GM19023 (cell line): ENCODE measurements at regions not wholly inside any gene's neighbourhood (a gene's known extent, or its start where the extent isn't known, plus 50 kb on each side); places are given as distances from the start of the nearest gene placed in this dataset.

Experiments used
- ATAC-seq: cut with Tn5 transposase; IDR thresholded peaks from one replicate; pipeline ENCODE4 v1.9.1; 2021; ENCODE audit warnings: mild to moderate bottlenecking, moderate library complexity; ENCODE audit not compliant: unreplicated experiment

GRCh38 chr14:85978582-85979250, 448.8 kb downstream of the FLRT2 start:
- no peak for ATAC-seq

GRCh38 chr14:85974602-85975001, 444.7 kb downstream of the FLRT2 start:
- no peak for ATAC-seq

- ATAC-seq, result no peak
These were observed 433.5 kb downstream of the FLRT2 start for GRCh38 chr14:85963486-85963885.

GRCh38 chr14:85960756-85961155, 430.8 kb downstream of the FLRT2 start:
- no peak for ATAC-seq

GRCh38 chr14:85959063-85959462, 429.1 kb downstream of the FLRT2 start:
- ATAC-seq, result no peak

GRCh38 chr14:85958069-85958468, 428.1 kb downstream of the FLRT2 start:
- no peak for ATAC-seq

GRCh38 chr14:85953265-85953664, 423.3 kb downstream of the FLRT2 start:
- no peak for ATAC-seq

- ATAC-seq, result no peak
These were observed 418.2 kb downstream of the FLRT2 start for GRCh38 chr14:85948153-85948552.

- ATAC-seq, result no peak
These were observed 417.7 kb downstream of the FLRT2 start for GRCh38 chr14:85947461-85948139.

GRCh38 chr14:85943192-85943591, 413.2 kb downstream of the FLRT2 start:
- no peak for ATAC-seq

GRCh38 chr14:85934886-85935254, 404.9 kb downstream of the FLRT2 start:
- ATAC-seq, result peak; percentile 49

- ATAC-seq, result peak; percentile 92
These were observed 404.4 kb downstream of the FLRT2 start for GRCh38 chr14:85934123-85934885.

- no peak for ATAC-seq
These were observed 391.3 kb downstream of the FLRT2 start for GRCh38 chr14:85921241-85921640.

- no peak for ATAC-seq
These were observed 387.8 kb downstream of the FLRT2 start for GRCh38 chr14:85917716-85918115.

- ATAC-seq, result no peak
These were observed 385.8 kb downstream of the FLRT2 start for GRCh38 chr14:85915711-85916110.

GRCh38 chr14:85912141-85912540, 382.2 kb downstream of the FLRT2 start:
- no peak for ATAC-seq

- ATAC-seq, result no peak
These were observed 381.1 kb downstream of the FLRT2 start for GRCh38 chr14:85911044-85911443.

GRCh38 chr14:85909581-85909980, 379.6 kb downstream of the FLRT2 start:
- no peak for ATAC-seq

GRCh38 chr14:85907536-85907935, 377.6 kb downstream of the FLRT2 start:
- no peak for ATAC-seq

- ATAC-seq, result no peak
These were observed 367.9 kb downstream of the FLRT2 start for GRCh38 chr14:85897808-85898207.

- ATAC-seq, result no peak
These were observed 365.7 kb downstream of the FLRT2 start for GRCh38 chr14:85895603-85896002.

GRCh38 chr14:85892251-85892650, 362.3 kb downstream of the FLRT2 start:
- ATAC-seq, result no peak
